ENCODE measurements at regions not wholly inside any gene's neighbourhood (a gene's known extent, or its start where the extent isn't known, plus 50 kb on each side); places are given as distances from the start of the nearest gene placed in this dataset.
"Not testable (repeated sequence)": the region's sequence is repeated elsewhere in the genome, so short reads cannot be mapped to it uniquely, and the experiment has no call there.

DNA sequence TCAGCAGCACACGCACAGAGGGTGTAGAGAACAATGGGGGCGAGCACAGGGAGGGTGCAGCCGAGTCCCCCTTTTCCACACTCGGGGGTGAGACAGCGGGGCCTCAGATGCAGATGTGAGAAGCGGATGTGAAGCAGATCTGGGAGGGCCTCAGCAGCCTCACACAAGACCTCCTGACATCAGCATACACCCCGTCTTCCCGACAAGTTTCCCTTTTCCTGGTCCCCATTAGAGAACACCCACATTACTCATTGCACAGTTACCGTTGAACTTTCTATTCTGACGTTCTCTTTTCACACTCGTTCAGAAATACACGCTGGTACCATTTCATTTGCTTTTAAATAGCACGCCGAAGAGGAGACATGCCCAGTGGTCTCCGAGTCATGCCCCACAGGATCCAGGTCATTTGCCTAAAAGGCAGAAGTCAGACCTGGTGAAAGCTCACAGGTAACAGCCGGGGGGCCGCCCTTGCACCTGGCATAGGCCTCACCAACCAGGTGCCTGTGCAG lies 129.5 kb upstream of the ID2 start:
- TF ChIP-seq CTCF (conservative IDR thresholded peaks at IDR 0.05; ENCODE audit: control insufficient read depth, insufficient read depth, low read depth, low read length), result no peak
- DNase-seq (ENCODE audit: low read depth), result no peak
- H3K4me3 ChIP-seq (ENCODE audit: control insufficient read depth, low read depth, low read length), result no peak overlapping the region

DNA sequence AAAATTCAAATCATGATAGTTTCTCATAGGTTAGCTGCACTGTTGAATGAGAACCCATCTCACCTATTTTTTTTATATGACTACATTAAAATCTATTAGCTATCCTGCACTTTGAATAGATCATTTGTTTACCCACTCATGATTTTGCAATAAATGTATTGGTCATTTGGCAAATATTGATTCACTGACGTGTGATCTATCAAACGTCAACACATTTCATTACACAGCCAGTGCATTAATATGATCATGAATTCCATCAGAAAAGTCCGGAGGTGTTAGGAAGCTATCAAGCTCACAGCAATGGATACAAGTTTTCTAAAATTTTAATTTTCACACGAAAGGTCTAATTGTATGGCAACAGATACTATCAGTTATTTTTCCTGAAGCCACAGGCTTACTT lies 128.2 kb upstream of the ID2 start:
- DNase-seq (ENCODE audit: low read depth), result no peak
- H3K4me3 ChIP-seq (ENCODE audit: control insufficient read depth, low read depth, low read length), result no peak overlapping the region
- TF ChIP-seq CTCF (conservative IDR thresholded peaks at IDR 0.05; ENCODE audit: control insufficient read depth, insufficient read depth, low read depth, low read length), result no peak

DNA sequence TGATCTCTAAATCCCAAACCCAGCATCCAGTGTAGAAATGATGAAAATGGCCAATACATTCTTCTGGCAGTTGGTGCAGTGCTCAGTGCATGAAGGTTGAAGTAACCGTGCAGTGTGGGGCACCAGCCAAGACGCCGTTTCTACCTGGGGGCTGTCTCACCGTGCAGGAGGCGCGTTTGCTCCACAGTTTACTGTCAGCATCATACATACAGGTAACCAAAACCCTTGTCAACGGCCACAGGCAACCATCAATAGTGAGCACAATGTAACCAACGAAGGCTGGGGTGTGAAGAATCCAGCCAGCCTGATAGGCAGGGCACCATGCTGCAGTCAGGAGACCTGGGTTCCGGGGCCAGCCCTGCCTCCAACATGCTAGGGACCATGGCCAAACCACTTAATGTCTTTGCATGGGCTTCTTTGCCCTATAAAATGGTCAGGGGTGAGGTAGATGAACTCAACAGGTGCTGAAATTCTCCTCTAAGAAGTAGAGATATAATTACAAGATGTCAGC lies 127.5 kb upstream of the ID2 start:
- DNase-seq (ENCODE audit: low read depth), result no peak
- no peak overlapping the region for H3K4me3 ChIP-seq (ENCODE audit: control insufficient read depth, low read depth, low read length)
- no peak for TF ChIP-seq CTCF (conservative IDR thresholded peaks at IDR 0.05; ENCODE audit: control insufficient read depth, insufficient read depth, low read depth, low read length)

GRCh38 chr2:8555543-8555942 lies 126.3 kb upstream of the ID2 start:
- H3K4me3 ChIP-seq (ENCODE audit: control insufficient read depth, low read depth, low read length), result no peak overlapping the region
- no peak for TF ChIP-seq CTCF (conservative IDR thresholded peaks at IDR 0.05; ENCODE audit: control insufficient read depth, insufficient read depth, low read depth, low read length)
- DNase-seq (ENCODE audit: low read depth), result no peak

DNA sequence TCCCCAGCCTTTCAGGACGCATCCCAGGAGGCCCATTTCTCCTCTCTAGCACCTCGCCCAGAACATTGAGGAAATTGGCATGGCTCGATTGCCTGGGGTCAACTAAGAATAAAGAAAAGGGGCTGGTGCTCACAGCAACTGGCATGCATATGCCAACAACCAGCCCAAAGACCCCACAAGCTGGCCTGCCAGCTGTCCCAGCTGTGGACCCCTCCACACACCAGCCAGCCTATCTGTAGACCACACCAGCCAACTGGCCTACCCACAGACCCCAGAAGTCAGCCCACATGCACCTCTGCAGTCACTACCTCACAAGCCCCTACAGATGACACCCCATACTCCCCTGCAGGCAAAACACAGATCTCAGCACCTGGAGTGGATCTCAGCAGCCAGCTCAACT lies 123.8 kb upstream of the ID2 start:
- DNase-seq (ENCODE audit: low read depth), result no peak
- no peak for TF ChIP-seq CTCF (conservative IDR thresholded peaks at IDR 0.05; ENCODE audit: control insufficient read depth, insufficient read depth, low read depth, low read length)

GRCh38 chr2:8558956-8559355 lies 122.9 kb upstream of the ID2 start:
- H3K4me3 ChIP-seq (ENCODE audit: control insufficient read depth, low read depth, low read length), result no peak overlapping the region
- no peak for TF ChIP-seq CTCF (conservative IDR thresholded peaks at IDR 0.05; ENCODE audit: control insufficient read depth, insufficient read depth, low read depth, low read length)
- no peak for DNase-seq (ENCODE audit: low read depth)

More for the DNA sequence above, 123.8 kb upstream of the ID2 start:
- no peak overlapping the region for H3K4me3 ChIP-seq (ENCODE audit: control insufficient read depth, low read depth, low read length)

DNA sequence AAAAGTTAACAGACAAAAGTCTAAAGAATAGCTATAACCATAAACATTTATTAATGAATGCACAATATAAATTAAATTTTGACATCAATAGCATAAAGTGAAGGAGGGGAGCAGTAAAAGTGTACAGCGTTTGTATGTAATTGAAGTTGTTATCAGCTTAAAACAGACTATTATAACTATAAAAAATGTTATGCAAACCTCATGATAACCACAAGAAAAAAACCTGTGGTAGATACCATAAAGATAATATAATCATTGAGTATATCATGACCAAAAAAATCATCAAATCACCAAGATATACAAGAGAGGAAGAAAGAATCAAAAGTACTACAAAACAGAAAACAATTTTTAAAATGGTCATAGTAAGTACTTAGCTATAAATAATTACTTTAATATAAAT lies 122.1 kb upstream of the ID2 start:
- no peak for DNase-seq (ENCODE audit: low read depth)
- no peak overlapping the region for H3K4me3 ChIP-seq (ENCODE audit: control insufficient read depth, low read depth, low read length)
- no peak for TF ChIP-seq CTCF (conservative IDR thresholded peaks at IDR 0.05; ENCODE audit: control insufficient read depth, insufficient read depth, low read depth, low read length)

DNA sequence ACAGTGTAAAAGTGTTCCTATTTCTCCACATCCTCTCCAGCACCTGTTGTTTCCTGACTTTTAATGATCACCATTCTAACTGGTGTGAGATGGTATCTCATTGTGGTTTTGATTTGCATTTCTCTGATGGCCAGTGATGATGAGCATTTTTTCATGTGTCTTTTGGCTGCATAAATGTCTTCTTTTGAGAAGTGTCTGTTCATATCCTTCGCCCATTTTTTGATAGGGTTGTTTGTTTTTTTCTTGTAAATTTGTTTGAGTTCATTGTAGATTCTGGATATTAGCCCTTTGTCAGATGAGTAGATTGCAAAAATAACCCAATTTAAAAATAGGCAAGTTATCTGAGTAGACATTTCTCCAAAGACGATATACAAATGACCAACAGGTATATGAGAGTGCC lies 120.2 kb upstream of the ID2 start:
- H3K4me3 ChIP-seq (ENCODE audit: control insufficient read depth, low read depth, low read length); DNase-seq (ENCODE audit: low read depth): not testable (repeated sequence)

Measured in fibroblast of mammary gland (primary cell).